Activated T-cell treated with anti-CD3 and anti-CD28 coated beads, Interleukin-2, amount 50 U/mL, for 4 hours (primary cell): ENCODE measurements at regions not wholly inside any gene's neighbourhood (a gene's known extent, or its start where the extent isn't known, plus 50 kb on each side); places are given as distances from the start of the nearest gene placed in this dataset.
"Not testable (repeated sequence)": the region's sequence is repeated elsewhere in the genome, so short reads cannot be mapped to it uniquely, and the experiment has no call there.

Source experiments
- ATAC-seq, 2 donors: fragments of 200-7000 bp; cut with Tn5 transposase; one replicate each; pipeline ENCODE4 v1.10.0; 2021
- DNase-seq: peaks from one replicate; pipeline ENCODE4 v3.0.0-alpha.2; 2020
- H3K27me3 Mint-ChIP-seq: one replicate; pipeline ENCODE4 v1.8.0; 2021; ENCODE audit warnings: low read depth, mixed read lengths
- H3K36me3 Mint-ChIP-seq: one replicate; pipeline ENCODE4 v1.8.0; 2022; ENCODE audit warnings: mixed read lengths; ENCODE audit not compliant: insufficient read depth
- H3K4me1 Mint-ChIP-seq: one replicate; pipeline ENCODE4 v1.8.0; 2021; ENCODE audit warnings: low read depth, mixed read lengths
- H3K4me3 Mint-ChIP-seq: one replicate; pipeline ENCODE4 v1.8.0; 2021; ENCODE audit warnings: mild to moderate bottlenecking, moderate library complexity, mixed read lengths
- H3K9me3 Mint-ChIP-seq: one replicate; pipeline ENCODE4 v1.8.0; 2021; ENCODE audit warnings: mixed read lengths

DNA sequence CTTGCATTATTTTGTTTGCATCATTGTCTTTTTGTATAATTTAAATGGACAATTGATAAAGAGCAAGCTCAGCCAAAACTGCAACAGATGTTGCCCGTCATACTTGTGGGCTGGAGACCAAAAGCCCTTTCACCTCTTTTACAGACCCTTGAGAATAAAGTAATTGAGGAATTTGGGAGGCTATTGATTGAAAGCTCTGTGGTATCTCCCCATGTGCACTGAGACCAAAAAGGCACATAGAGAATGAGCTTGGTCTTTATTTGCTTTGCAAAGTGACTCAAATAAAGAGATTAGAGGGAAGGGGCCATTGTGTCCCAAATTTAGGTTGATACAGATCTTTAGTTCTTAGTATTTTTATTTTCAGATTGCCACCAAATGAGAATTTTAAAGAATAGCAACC lies 617.6 kb downstream of the TRHDE start:
- DNase-seq = no peak
- Mint-ChIP-seq H3K9me3 (no peaks in the 10 kb centered on the region), H3K36me3 (no peaks in the 10 kb centered on the region), H3K4me3 (no peak overlapping the region), H3K27me3 (no peaks in the 10 kb centered on the region), H3K4me1 (no peaks in the 10 kb centered on the region)
- no peak for ATAC-seq

DNA sequence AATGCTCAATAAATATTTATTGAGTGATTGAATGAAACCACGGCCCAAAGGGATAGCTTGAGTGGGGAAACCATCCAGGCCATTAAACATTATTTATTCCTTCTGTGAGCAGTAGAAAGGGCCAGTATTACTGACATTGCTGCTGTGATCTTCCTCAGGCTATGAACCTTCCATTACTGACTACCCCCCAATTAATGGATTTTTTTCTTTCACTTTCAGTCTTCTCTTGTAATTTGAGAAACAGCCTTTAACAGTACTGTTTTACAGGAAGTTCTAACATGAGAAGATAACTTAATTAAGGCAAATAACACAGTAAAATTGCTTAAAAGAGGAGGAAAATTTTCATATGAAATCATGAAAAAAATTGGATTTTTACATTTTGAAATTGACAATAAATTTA lies 629.5 kb downstream of the TRHDE start:
- Mint-ChIP-seq H3K9me3 (peaks cover 1% of the 10 kb centered on the region), H3K4me1 (no peaks in the 10 kb centered on the region), H3K27me3 (no peaks in the 10 kb centered on the region), H3K4me3 (no peak overlapping the region), H3K36me3 (no peaks in the 10 kb centered on the region)
- ATAC-seq = no peak
- DNase-seq = no peak

DNA sequence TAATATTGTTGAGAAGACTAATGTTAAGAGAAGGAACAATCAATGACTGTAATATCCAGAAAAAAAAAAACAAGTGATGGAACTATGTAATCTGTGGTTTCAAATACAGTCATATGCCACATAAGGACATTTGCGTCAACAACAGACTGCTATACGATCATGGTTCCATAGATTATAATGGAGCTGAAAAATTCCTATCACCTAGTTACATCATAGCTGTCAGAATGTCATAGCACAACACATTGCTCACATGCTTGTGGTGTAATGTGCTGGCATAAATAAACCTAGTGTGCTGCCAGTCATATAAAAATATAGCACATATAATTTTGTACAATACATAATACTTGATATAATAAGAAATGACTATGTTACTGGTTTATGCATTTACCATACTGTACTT lies 653.5 kb downstream of the TRHDE start:
- H3K36me3 Mint-ChIP-seq = no peaks in the 10 kb centered on the region
- H3K4me3 Mint-ChIP-seq = no peak overlapping the region
- H3K9me3 Mint-ChIP-seq = peaks cover 4% of the 10 kb centered on the region
- no peaks in the 10 kb centered on the region for H3K4me1 Mint-ChIP-seq
- ATAC-seq = no peak
- no peaks in the 10 kb centered on the region for H3K27me3 Mint-ChIP-seq
- DNase-seq = no peak

DNA sequence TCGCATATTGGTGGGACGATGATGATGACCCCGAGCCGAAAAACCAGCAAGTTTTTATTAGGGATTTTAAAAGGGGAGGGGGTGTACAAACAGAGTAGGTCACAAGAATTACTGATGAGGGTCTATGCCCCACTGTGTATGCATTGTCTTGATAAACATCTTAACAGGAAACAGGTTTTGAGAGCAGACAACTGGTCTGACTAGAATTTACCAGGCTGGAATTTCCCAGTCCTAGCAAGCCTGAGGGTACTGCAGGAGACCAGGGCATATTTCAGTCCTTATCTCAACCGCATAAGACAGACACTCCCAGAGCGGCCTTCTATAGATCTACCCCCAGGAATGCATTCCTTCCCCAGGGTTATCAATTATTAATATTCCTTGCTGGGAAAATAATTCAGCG lies 659.7 kb downstream of the TRHDE start:
- not testable (repeated sequence) for H3K36me3 Mint-ChIP-seq, H3K4me1 Mint-ChIP-seq, DNase-seq, H3K4me3 Mint-ChIP-seq, H3K27me3 Mint-ChIP-seq, ATAC-seq
- H3K9me3 Mint-ChIP-seq = peaks cover 27% of the 10 kb centered on the region

DNA sequence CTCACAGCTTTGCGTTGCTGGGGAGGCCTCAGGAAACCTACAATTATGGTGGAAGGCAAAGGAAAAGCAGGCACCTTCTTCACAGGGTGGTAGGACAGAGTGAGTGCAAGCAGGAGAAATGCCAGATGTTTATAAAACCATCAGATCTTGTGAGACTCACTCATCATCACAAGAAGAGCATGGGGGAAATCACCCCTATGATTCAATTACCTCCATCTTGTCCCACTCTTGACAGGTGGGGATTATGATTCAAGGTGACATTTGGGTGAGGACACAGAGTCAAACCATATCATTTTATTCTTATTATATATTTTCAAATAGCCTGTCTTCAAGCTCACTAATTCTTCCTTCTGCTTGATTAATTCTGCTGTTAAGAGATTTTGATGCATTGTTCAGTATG lies 665.3 kb downstream of the TRHDE start:
- Mint-ChIP-seq H3K36me3 (no peaks in the 10 kb centered on the region), H3K27me3 (no peaks in the 10 kb centered on the region), H3K4me3 (no peak overlapping the region), H3K9me3 (peaks cover 28% of the 10 kb centered on the region), H3K4me1 (no peaks in the 10 kb centered on the region)
- ATAC-seq = no peak
- DNase-seq = no peak

DNA sequence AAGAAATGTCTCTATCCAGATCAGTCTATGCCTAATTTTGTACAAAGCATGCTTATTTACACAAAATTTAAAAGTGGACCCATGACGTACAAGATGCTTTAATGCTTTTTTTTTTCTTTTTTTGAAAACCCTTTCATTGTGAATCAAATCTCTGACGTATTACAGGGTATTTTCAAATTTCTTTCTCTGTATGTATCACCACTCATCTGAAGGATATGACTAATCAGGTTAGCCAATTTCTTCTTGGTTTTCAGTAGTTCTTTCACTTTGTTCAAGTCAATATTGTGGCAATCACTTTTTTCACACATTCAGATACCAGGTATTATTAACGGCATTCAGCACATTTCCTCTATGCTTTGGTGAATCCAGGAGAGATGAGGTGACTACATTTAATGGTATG lies 685.3 kb downstream of the TRHDE start:
- Mint-ChIP-seq H3K36me3 (no peaks in the 10 kb centered on the region), H3K27me3 (no peaks in the 10 kb centered on the region)
- no peak for ATAC-seq

DNA sequence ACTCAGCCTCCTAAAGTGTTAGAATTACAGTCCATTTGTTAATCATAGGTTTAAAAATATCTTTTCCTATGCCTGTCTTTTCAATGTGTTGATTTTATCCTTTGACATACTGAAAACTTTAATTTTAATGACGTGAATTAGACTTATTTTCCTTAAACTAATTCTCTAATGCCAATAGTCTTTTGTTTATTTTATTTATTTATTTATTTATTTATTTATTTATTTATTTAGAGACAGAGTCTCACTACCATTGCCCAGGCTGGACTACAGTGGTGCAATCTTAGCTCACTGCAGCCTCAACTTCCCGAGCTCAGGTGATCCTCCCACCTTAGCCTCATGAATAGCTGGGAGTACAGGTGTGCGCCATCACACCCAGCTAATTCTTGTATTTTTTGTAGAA lies 694.5 kb downstream of the TRHDE start:
- no peak overlapping the region for H3K4me3 Mint-ChIP-seq
- peaks cover 11% of the 10 kb centered on the region for H3K9me3 Mint-ChIP-seq
- ATAC-seq (no peak), DNase-seq (no peak)
- H3K27me3 Mint-ChIP-seq = no peaks in the 10 kb centered on the region
- no peaks in the 10 kb centered on the region for H3K4me1 Mint-ChIP-seq
- no peaks in the 10 kb centered on the region for H3K36me3 Mint-ChIP-seq

More for the DNA sequence above, 685.3 kb downstream of the TRHDE start:
- H3K4me1 Mint-ChIP-seq = no peaks in the 10 kb centered on the region
- H3K4me3 Mint-ChIP-seq = no peak overlapping the region
- DNase-seq = no peak
- peaks cover 4% of the 10 kb centered on the region for H3K9me3 Mint-ChIP-seq

DNA sequence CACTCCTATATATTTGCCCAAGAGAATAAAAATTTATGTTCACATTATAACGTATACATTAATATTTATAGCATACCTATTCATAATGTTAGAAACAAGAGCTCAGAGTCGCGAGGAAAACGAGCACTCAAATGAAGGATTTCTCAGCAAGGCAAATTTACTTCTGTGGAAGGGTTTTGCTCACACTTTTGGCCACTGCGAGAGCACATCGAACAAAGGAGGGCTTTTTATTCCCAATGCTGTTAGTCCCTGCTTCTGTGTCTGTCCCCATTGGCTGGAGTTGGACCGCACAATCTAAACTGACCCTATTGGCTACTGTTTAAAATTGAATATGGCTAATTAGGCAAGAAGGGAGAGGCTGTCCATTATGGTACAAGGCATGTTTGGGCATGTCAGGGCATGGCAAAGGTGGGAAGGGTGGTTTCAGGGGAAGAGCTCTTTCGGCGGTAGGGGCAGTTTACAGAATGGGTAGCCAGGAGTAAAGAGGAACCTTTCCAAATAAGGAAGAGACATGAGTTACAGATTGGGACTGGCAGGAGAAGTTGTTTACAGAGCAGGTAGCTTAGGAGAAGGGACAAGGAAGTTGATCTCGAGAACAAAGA lies 702.9 kb downstream of the TRHDE start:
- no peak overlapping the region for H3K4me3 Mint-ChIP-seq
- H3K36me3 Mint-ChIP-seq = no peaks in the 10 kb centered on the region
- no peaks in the 10 kb centered on the region for H3K27me3 Mint-ChIP-seq
- H3K9me3 Mint-ChIP-seq = peaks cover 6% of the 10 kb centered on the region
- H3K4me1 Mint-ChIP-seq = no peaks in the 10 kb centered on the region
- DNase-seq (no peak), ATAC-seq (no peak)

DNA sequence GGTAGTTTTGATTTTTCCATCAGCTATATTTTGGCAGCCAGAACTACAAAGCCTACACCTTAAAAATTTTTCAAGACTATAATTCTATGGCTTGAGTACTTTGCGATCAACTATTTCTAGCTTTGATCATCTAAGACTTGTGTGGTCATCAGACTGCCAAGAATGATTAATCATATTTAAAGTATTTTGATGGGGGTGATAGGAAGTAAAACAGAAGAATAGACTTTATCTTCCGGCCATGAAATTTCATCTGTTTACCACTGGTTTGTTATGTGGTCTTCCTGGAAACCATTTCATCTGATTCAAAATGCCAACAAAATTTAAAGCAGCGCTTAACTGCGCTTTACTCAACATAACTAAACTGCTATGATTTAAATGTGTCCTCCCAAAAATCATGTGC lies 706.8 kb downstream of the TRHDE start:
- no peak for DNase-seq
- H3K9me3 Mint-ChIP-seq = peaks cover 13% of the 10 kb centered on the region
- no peak overlapping the region for H3K4me3 Mint-ChIP-seq
- ATAC-seq = no peak
- H3K27me3 Mint-ChIP-seq = no peaks in the 10 kb centered on the region
- no peaks in the 10 kb centered on the region for H3K36me3 Mint-ChIP-seq
- H3K4me1 Mint-ChIP-seq = no peaks in the 10 kb centered on the region

DNA sequence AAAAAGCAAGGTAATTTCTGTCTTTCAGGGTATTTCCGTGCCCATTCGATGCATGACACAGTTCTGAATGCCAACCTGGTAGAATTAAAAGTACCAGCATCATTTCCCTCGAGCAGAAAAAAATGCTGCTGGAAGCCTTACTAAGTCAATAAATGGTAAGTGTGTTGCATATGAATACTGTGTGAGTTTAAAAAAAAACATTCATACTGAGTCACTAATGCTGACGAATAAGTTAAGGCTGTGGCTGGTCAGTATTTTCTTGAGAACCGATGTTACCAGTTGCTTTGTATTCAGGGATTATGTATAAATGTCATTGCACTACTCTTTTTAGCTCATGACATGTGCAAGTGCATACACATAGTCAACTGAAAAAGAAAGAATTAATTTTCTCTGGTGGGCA lies 710.2 kb downstream of the TRHDE start:
- ATAC-seq (no peak), DNase-seq (no peak)
- Mint-ChIP-seq H3K4me3 (no peak overlapping the region), H3K4me1 (no peaks in the 10 kb centered on the region), H3K9me3 (peaks cover 10% of the 10 kb centered on the region), H3K27me3 (no peaks in the 10 kb centered on the region), H3K36me3 (no peaks in the 10 kb centered on the region)

DNA sequence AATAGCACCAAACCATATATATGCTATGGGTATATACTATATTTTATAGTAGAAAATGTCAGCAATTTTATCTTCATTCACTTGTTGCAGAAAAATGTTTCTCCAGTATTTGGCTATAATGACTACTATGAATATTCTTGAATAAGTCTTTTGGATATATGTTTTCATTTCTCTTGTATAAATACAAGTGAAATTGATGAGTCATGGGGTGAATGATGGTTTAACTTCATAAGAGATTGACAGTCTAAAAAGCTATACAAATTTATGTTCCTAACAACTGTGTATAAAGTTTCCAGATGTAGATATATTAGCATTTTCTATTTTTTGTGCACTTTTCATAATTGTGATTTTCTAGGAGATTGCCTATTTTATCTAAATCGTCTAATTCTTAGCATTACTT lies 714.8 kb downstream of the TRHDE start:
- no peaks in the 10 kb centered on the region for H3K4me1 Mint-ChIP-seq
- no peak overlapping the region for H3K4me3 Mint-ChIP-seq
- H3K36me3 Mint-ChIP-seq = no peaks in the 10 kb centered on the region
- H3K27me3 Mint-ChIP-seq = no peaks in the 10 kb centered on the region
- no peak for DNase-seq
- peaks cover 9% of the 10 kb centered on the region for H3K9me3 Mint-ChIP-seq
- no peak for ATAC-seq

DNA sequence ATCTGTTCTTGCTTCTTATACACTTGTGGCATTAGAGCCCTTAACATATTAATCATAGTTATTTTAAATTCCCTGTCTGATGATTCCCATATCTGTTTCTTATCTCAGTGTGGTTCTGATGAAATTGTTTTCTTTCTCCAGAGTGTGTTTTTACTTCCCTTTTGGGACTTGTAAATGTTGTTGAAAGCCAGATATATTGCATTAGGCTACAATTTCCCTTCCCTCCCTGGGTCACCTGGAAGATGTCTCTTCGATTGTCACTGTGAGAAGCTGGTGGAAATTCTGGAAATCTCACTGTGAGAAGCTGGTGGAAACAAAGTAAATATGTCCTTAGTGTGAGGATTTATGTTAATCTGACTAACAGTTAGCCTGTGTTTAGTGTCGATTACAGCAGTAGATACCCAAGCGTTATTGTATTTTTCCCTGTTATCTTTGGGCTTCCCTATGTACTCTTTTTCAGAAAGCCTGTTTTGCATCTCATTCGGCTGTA lies 717.3 kb downstream of the TRHDE start:
- Mint-ChIP-seq H3K36me3 (no peaks in the 10 kb centered on the region), H3K4me3 (no peak overlapping the region), H3K4me1 (no peaks in the 10 kb centered on the region), H3K9me3 (peaks cover 11% of the 10 kb centered on the region), H3K27me3 (no peaks in the 10 kb centered on the region)
- ATAC-seq (no peak), DNase-seq (no peak)

DNA sequence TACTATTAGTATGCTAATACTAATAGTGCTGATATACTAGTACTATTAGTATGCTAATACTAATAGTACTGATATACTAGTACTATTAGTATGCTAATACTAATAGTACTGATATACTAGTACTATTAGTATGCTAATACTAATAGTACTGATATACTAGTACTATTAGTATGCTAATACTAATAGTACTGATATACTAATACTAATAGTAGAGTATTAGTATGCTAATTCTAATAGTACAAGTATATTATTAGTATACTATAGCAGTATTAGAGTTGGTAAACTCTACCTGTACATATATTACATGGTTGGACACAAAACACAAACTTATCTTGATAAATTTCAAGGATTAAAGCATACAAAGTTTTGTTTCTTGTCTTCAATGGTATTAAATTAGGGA lies 722.9 kb downstream of the TRHDE start:
- not testable (repeated sequence) for H3K9me3 Mint-ChIP-seq, H3K4me3 Mint-ChIP-seq, DNase-seq, ATAC-seq, H3K36me3 Mint-ChIP-seq, H3K27me3 Mint-ChIP-seq, H3K4me1 Mint-ChIP-seq

DNA sequence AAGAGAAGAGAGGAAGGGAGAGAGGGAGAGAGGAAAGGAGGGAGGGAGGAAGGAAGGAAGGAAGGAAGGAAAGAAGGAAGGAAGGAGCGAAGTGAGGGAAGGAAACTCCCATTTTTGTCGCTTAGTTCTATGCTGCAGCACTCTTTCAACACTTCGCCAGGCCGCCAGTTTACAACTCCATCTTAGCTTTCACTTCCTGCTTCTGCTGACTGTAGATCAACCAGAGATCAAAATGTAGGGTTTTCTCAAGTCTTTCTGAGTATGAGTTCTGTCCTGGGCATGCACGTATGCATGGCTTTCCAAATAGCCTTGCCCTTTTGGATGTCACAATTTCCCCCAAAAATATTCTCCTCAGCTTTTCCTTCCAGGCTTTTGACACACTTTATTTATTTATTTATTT lies 723.4 kb downstream of the TRHDE start:
- no peak for ATAC-seq
- H3K4me1 Mint-ChIP-seq = no peaks in the 10 kb centered on the region
- DNase-seq = no peak
- peaks cover 7% of the 10 kb centered on the region for H3K9me3 Mint-ChIP-seq
- no peak overlapping the region for H3K4me3 Mint-ChIP-seq
- H3K36me3 Mint-ChIP-seq = no peaks in the 10 kb centered on the region
- H3K27me3 Mint-ChIP-seq = no peaks in the 10 kb centered on the region

DNA sequence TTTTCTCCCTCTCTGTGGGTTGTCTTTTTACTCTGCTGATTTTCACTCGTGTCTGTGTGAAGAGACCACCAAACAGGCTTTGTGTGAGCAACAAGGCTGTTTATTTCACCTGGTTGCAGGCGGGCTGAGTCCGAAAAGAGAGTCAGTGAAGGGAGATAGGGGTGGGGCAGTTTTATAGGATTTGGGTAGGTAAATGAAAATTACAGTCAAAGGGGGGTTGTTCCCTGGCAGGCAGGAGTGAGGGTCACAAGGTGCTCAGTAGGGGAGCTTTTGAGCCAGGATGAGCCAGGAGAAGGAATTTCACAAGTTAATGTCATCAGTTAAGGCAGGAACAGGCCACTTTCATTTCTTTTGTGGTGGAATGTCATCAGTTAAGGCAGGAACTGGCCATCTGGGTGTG lies 729.6 kb downstream of the TRHDE start:
- DNase-seq, ATAC-seq, H3K4me3 Mint-ChIP-seq, H3K36me3 Mint-ChIP-seq, H3K4me1 Mint-ChIP-seq, H3K27me3 Mint-ChIP-seq, H3K9me3 Mint-ChIP-seq: not testable (repeated sequence)

DNA sequence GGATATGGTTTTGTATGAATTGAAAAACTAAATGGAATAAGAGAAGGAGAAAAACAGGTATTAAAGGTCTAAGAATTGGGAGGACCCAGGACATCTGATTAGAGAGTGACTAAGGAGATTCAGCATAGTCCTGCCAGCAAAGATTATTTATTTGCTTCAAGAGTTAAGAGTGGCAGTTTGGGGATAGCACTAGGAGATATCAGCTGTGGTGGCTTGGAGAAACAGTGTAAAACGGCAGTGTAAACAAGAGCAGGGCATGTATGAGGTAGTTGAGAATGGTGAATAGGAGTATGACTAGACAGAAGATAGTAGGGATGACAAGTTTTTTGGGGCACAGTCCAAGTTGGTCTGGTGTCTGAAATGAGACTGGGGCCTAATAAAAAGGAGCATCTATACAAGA lies 730.3 kb downstream of the TRHDE start:
- not testable (repeated sequence) for DNase-seq, H3K36me3 Mint-ChIP-seq, ATAC-seq, H3K4me3 Mint-ChIP-seq, H3K27me3 Mint-ChIP-seq, H3K9me3 Mint-ChIP-seq, H3K4me1 Mint-ChIP-seq
